Activated naive CD8-positive, alpha-beta T cell treated with anti-CD3 and anti-CD28 coated beads, Interleukin-2, amount 50 U/mL, for 24 hours (primary cell): ENCODE measurements at regions not wholly inside any gene's neighbourhood (a gene's known extent, or its start where the extent isn't known, plus 50 kb on each side); places are given as distances from the start of the nearest gene placed in this dataset.
"Not testable (repeated sequence)": the region's sequence is repeated elsewhere in the genome, so short reads cannot be mapped to it uniquely, and the experiment has no call there.

Experiments used
- ATAC-seq: fragments of 150-1000 bp; cut with Tn5 transposase; one replicate; pipeline ENCODE4 v1.10.0; 2021
- DNase-seq: peaks from one replicate; pipeline ENCODE4 v3.0.0; 2021
- H3K27ac Mint-ChIP-seq: one replicate; pipeline ENCODE4 v1.8.0; 2021; ENCODE audit warnings: mild to moderate bottlenecking, mixed read lengths
- H3K27me3 Mint-ChIP-seq: one replicate; pipeline ENCODE4 v1.8.0; 2021; ENCODE audit warnings: mixed read lengths
- H3K36me3 Mint-ChIP-seq: one replicate; pipeline ENCODE4 v1.8.0; 2021; ENCODE audit warnings: low read depth, mixed read lengths
- H3K4me1 Mint-ChIP-seq: one replicate; pipeline ENCODE4 v1.8.0; 2021; ENCODE audit warnings: mixed read lengths
- H3K4me3 Mint-ChIP-seq: one replicate; pipeline ENCODE4 v1.8.0; 2021; ENCODE audit warnings: mild to moderate bottlenecking, moderate library complexity, mixed read lengths
- H3K9me3 Mint-ChIP-seq: one replicate; pipeline ENCODE4 v1.8.0; 2021; ENCODE audit warnings: mixed read lengths

DNA sequence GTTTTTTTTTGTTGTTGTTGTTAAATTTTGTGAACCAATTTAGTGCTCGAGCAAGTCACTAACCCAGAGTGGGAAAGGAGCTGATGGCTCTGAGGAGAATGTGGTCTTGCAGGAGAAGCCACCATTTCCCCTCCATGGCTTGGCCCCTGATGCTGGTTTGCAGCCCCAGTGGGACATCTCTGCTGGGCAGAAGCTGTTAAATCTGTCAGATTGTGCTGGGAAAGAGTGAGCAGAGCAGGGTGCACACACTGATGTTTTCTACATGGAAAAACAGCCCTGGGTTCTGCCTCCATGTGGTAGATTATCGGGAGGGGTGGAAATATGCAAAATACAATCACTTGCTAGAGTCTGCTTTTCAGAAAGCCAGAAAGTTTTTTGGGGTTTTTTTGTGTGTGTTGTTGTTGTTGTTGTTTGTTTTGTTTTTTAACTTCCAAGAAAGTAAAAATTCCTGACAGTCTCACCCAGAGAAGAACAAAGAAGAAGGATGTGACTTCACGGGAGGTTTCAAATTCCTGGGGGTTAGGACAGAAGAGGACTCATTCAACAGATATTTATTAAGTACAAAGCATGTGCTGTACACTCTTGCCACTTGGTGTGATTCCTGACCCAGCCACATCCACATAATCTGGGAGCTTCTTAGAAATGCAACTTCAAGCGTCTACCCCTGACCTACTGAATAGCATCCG is 133.7 kb downstream of the FOXB1 start:
- H3K9me3 Mint-ChIP-seq: no peaks in the 10 kb centered on the region
- peaks cover 21% of the 10 kb centered on the region for H3K27me3 Mint-ChIP-seq
- H3K4me3 Mint-ChIP-seq: no peak overlapping the region
- DNase-seq: no peak
- no peaks in the 10 kb centered on the region for H3K36me3 Mint-ChIP-seq
- H3K4me1 Mint-ChIP-seq: no peaks in the 10 kb centered on the region
- no peak for ATAC-seq
- no peak overlapping the region for H3K27ac Mint-ChIP-seq

DNA sequence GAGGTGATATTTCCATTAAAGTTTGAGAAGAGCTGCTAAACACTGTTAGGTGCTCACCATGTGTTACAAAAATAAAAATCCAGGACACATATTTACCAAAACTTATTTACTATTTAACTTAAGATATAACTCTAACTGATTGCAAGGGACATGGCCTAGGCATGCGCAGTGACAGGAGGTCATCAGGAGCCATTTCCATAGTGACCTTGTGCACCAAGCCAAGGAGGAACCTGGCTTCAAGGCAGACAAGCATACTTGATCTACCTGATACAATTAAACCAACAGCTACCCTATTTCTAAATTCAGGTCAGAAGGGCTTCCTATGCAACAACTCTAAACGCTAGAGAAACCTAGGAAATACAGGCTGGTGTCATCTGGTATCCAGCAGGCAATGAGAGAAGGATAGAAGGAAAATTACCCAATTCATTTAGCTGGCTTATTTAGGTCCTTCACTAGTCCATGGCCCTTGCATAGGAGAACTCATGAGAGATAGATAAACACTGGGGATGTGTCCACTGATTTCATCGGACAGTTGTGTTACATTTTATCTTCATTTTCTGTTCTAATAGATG is 134.4 kb downstream of the FOXB1 start:
- Mint-ChIP-seq H3K27ac (no peak overlapping the region), H3K27me3 (peaks cover 21% of the 10 kb centered on the region), H3K36me3 (no peaks in the 10 kb centered on the region), H3K9me3 (no peaks in the 10 kb centered on the region), H3K4me1 (no peaks in the 10 kb centered on the region), H3K4me3 (no peak overlapping the region)
- no peak for DNase-seq
- ATAC-seq: no peak

DNA sequence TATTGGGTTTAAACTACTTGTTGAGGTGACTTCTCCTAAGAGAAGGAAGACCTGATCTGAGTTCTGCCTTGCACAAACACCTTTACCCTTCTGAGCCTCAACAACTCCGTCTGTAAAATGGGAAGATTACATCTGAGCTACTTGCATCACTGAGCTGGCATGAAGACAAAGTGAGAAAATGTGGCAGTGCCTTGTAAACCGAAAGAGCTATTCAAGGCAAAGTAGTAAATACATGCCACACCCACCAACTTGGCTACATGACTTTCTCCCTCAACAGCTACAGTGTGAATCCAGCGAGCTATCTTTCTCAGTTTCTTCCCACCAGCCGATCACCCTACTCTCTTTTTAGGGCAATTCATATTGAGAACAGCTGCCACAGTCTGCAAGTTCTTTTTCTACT is 148.3 kb downstream of the FOXB1 start:
- H3K36me3 Mint-ChIP-seq: no peaks in the 10 kb centered on the region
- no peak for DNase-seq
- H3K27ac Mint-ChIP-seq: no peak overlapping the region
- H3K9me3 Mint-ChIP-seq: no peaks in the 10 kb centered on the region
- H3K4me1 Mint-ChIP-seq: peaks cover 5% of the 10 kb centered on the region
- H3K27me3 Mint-ChIP-seq: peaks cover 37% of the 10 kb centered on the region
- no peak for ATAC-seq
- no peak overlapping the region for H3K4me3 Mint-ChIP-seq

DNA sequence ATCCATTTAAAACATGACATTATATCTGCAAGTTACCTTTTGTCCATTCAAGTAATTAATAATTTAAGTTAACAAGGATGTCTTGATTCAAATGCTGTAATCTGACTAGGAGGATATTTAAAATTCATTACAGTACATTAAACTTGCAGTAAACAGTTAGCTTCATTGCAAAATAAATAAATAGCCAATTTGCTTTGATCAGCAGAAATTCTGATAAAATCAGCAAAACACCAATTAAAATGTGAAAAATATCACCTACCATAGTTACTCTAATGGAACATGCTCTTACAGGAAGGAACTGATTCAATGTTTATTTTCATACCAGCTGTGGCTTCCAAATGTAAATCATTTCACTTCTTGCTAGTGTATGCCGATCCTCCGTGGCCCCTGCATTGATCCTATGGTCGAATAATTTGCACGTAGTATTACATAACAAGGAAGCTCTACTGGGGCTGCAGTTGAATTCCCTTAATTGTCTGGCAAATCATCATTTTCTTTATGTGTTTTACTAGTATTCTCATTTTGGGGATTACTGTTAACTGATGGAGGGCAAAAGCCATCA is 150.7 kb downstream of the FOXB1 start:
- Mint-ChIP-seq H3K27ac (no peak overlapping the region), H3K4me3 (no peak overlapping the region), H3K36me3 (no peaks in the 10 kb centered on the region), H3K4me1 (peaks cover 5% of the 10 kb centered on the region), H3K27me3 (peaks cover 30% of the 10 kb centered on the region), H3K9me3 (no peaks in the 10 kb centered on the region)
- no peak for DNase-seq
- no peak for ATAC-seq

DNA sequence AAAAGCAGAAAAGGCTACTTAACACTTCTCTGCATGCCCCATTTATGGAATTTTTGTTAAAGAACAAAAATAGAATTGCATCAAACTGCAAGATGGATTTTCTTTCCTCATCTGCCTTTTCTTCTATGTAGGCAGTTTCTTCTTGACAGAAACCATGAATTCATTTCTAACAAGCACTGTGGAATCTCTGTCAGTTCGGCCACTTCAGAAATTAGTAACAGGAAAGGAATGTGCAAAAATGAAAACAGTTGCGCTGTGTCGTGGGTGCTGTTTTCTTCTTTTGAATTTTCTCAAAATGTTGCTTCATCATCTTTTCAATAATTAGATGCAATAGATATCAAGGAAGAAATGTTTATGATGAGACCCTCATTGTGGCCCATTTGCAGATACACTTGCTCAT is 151.6 kb downstream of the FOXB1 start:
- DNase-seq (no peak), ATAC-seq (no peak)
- peaks cover 5% of the 10 kb centered on the region for H3K4me1 Mint-ChIP-seq
- no peaks in the 10 kb centered on the region for H3K36me3 Mint-ChIP-seq
- no peak overlapping the region for H3K27ac Mint-ChIP-seq
- H3K9me3 Mint-ChIP-seq: no peaks in the 10 kb centered on the region
- H3K4me3 Mint-ChIP-seq: no peak overlapping the region
- H3K27me3 Mint-ChIP-seq: peaks cover 29% of the 10 kb centered on the region

DNA sequence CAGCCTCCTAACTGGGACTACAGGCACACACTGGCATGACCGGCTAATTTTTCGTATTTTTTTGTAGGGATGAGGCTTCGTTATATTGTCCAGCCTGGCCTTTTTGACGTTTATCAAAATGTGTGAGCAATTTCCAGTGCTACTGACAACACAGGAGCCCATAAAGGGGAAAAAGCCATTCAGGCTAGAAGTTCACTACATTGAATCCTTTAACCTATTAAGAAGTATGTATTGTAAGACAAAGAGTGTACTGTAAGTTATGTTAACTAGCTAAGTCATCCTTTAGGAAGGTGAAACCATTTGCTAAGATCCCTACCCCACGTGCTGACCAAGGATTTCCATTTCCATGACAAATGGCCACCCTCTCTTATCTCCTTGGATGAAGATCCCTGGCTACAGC is 156.8 kb downstream of the FOXB1 start:
- Mint-ChIP-seq H3K36me3 (no peaks in the 10 kb centered on the region), H3K4me1 (no peaks in the 10 kb centered on the region), H3K9me3 (peaks cover 4% of the 10 kb centered on the region), H3K27me3 (peaks cover 10% of the 10 kb centered on the region), H3K4me3 (no peak overlapping the region), H3K27ac (no peak overlapping the region)
- no peak for ATAC-seq
- no peak for DNase-seq

DNA sequence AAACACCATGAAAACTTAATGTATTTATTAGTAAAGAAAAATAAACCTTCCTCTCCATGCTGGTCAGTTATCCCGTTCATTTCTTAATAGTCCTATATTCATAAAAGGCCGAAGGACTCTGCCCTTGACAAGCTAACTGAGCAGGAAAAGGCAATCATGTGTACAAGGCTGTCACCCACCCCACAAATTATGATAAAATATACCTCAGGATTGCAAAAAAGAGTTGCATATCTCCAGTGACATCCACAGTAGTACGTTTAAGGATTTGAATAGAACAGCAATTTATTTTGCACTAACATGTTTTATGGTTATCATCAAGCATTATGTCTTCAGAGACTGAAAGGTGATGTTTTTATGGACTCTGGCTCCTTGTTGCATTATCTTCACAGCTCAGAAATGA is 157.6 kb downstream of the FOXB1 start:
- ATAC-seq (no peak), DNase-seq (no peak)
- Mint-ChIP-seq H3K36me3 (no peaks in the 10 kb centered on the region), H3K9me3 (peaks cover 4% of the 10 kb centered on the region), H3K4me1 (no peaks in the 10 kb centered on the region), H3K4me3 (no peak overlapping the region), H3K27ac (no peak overlapping the region), H3K27me3 (peaks cover 6% of the 10 kb centered on the region)

DNA sequence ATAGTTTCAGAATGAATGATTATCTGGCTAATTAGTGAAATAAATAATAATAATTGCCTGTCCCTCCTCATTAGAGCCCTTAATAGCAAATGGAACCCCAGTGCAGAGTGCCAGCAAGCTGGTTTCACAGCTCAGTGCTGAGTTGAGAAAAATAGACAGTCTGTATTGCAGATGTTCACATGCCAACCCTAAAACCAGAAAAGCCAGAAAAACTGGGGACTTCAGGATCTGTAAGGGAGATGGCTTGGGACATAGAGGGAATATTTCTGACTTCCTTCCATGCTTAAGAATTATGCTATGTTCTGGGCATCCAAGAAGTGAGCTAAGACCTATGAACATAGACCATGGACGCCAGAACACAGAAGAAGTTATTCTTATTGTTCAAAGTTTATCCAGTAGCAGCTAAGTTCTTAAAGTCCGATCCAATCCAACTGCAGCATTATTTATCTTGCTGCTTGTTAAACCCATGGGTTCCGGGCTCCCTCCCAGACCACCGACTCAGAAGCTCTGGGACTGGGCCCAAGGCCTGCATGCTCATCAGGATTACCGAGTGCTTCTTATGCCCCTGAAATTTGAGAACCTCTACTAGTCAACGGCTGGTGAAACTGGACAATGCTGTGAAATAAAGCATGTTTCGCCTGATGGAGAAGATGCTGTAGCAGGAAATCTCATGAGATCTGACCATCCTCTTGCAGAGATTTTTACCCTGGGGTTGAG is 158.3 kb downstream of the FOXB1 start:
- no peak for ATAC-seq
- H3K36me3 Mint-ChIP-seq: no peaks in the 10 kb centered on the region
- no peak for DNase-seq

DNA sequence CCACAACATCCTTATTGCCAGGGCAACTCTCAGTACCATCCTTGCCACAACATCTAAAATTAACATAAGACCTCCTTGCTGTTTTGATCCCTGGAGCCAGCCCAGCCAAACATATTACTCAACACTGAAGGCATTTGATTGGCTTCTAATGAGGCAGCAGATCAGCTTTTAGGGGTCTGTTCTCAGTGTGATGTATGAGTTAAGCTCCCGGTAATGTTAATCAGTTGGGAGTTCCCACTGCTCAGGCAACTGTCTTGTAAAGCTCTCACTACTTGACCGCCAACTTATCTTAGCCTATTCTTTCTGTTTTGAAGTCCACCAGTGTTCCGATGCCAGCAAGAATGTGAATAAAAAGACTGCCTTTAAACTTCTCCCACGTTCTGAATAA is 158.9 kb downstream of the FOXB1 start:
- H3K9me3 Mint-ChIP-seq: peaks cover 4% of the 10 kb centered on the region
- H3K36me3 Mint-ChIP-seq: no peaks in the 10 kb centered on the region
- peaks cover 4% of the 10 kb centered on the region for H3K27me3 Mint-ChIP-seq
- DNase-seq (no peak), ATAC-seq (no peak)
- H3K27ac Mint-ChIP-seq: no peak overlapping the region
- H3K4me3 Mint-ChIP-seq: no peak overlapping the region
- no peaks in the 10 kb centered on the region for H3K4me1 Mint-ChIP-seq

More for the DNA sequence above, 158.3 kb downstream of the FOXB1 start:
- Mint-ChIP-seq H3K9me3 (peaks cover 4% of the 10 kb centered on the region), H3K27ac (no peak overlapping the region), H3K27me3 (peaks cover 4% of the 10 kb centered on the region), H3K4me3 (no peak overlapping the region), H3K4me1 (no peaks in the 10 kb centered on the region)

DNA sequence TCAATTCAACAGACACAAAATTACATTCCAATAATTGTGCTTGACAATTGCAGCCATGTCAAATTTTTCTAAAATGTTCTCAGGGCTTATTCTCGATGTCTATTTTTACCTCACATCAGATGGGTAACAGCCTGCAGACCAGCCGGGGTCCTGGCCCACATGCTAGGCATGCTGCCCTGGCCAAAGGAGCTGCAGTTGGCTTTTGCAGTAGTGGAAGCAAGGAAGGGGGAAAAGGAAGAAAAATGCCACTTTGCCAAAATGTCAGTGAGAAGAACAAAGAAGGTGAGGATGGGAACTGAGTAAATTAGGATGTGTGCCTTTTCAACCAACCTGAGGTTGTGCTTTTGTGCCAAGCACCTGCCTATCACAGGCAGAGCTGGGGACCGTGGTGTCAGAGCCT is 161.0 kb downstream of the FOXB1 start:
- no peaks in the 10 kb centered on the region for H3K4me1 Mint-ChIP-seq
- H3K36me3 Mint-ChIP-seq: no peaks in the 10 kb centered on the region
- no peak overlapping the region for H3K27ac Mint-ChIP-seq
- no peak for DNase-seq
- H3K27me3 Mint-ChIP-seq: peaks cover 2% of the 10 kb centered on the region
- no peak overlapping the region for H3K4me3 Mint-ChIP-seq
- H3K9me3 Mint-ChIP-seq: peaks cover 4% of the 10 kb centered on the region
- no peak for ATAC-seq

DNA sequence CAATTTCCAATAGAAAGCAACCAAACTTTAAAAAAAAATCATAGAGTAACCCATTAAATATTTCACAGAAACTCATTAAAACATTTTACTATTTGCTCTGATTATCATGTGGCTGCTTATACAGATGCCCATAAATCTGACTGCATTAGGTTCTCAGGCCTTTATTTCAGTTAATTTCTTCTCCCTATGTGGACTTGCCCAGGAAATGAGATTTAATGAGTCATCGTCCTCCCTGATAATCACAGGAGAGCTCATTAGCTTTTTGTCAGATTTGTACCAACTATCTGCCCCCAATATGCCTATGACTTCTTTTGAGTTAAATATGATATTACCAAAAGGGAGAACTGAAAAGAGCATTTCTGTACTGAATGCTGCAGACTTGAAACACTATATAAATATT is 168.0 kb downstream of the FOXB1 start:
- ATAC-seq (no peak), DNase-seq (no peak)
- Mint-ChIP-seq H3K36me3 (no peaks in the 10 kb centered on the region), H3K9me3 (no peaks in the 10 kb centered on the region), H3K27ac (no peak overlapping the region), H3K4me3 (no peak overlapping the region), H3K4me1 (no peaks in the 10 kb centered on the region), H3K27me3 (peaks cover 3% of the 10 kb centered on the region)

DNA sequence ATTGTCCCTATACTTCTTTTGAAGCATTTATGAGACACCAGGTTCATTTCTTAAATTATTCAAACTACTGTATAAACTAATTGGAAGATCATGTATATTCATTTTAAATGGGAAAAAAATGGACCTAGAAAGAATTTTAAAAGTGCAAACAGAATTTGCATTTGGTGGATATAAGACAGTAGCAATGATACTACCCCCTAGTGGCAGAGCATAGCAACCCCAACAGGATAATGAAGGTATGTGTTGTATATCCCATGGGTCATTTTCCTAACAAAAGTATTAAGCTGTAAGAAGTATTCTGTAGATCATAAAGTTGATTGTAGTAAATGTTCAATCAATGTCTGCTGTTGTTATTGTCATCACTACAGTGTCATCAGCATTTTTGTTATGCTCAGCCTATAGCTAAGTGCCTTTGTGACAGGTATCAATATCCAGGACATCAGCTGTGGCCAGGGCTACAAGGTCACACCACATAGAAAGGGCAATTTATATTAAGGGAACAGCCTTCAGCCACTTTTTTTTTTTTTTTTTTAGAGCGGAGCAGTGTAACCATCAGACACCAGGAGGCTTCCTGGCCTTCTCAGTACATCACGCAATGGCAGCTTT is 175.8 kb downstream of the FOXB1 start:
- Mint-ChIP-seq H3K27me3 (peaks cover 11% of the 10 kb centered on the region), H3K36me3 (no peaks in the 10 kb centered on the region), H3K9me3 (no peaks in the 10 kb centered on the region), H3K27ac (no peak overlapping the region), H3K4me1 (no peaks in the 10 kb centered on the region), H3K4me3 (no peak overlapping the region)
- ATAC-seq (no peak), DNase-seq (peak; percentile 4)

DNA sequence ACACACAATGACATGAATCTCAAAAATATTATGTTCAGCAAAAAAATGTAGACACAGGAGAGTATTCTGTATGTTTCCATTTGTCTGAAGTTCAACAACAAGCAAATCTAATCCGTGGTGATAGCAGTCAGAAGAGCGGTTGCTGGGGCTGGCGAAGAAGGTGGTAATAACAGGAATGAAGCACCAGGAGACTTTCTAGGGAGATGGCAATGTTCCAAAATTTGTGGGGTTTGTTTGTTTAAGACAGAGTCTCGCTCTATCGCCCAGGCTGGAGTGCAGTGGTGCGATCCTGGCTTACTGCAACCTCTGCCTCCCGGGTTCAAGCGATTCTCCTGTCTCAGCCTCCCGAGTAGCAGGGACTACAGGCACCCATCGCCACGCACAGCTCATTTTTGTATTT is 177.8 kb downstream of the FOXB1 start:
- not testable (repeated sequence) for DNase-seq, H3K4me3 Mint-ChIP-seq, H3K9me3 Mint-ChIP-seq, H3K4me1 Mint-ChIP-seq, H3K36me3 Mint-ChIP-seq, H3K27ac Mint-ChIP-seq, ATAC-seq
- H3K27me3 Mint-ChIP-seq: peaks cover 13% of the 10 kb centered on the region

DNA sequence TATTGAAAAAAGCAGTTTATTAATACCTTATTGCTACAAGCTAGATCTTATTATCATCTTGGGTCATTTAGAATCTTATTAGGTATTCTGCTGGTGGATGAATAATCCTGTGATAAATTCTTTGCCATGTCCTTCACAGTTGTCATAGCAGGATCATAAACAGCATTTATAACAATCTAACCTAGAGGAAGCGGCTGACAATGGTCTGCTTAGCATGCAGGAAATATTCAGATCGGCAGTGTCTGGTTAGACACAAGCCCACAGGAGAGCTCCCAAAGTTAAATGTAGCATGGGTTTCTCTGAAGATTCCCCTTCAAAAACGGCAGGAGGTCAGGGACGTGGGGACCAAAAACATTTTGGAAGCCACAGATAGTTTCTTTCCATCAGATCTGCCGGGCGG is 179.3 kb downstream of the FOXB1 start:
- ATAC-seq: no peak
- H3K27me3 Mint-ChIP-seq: peaks cover 16% of the 10 kb centered on the region

DNA sequence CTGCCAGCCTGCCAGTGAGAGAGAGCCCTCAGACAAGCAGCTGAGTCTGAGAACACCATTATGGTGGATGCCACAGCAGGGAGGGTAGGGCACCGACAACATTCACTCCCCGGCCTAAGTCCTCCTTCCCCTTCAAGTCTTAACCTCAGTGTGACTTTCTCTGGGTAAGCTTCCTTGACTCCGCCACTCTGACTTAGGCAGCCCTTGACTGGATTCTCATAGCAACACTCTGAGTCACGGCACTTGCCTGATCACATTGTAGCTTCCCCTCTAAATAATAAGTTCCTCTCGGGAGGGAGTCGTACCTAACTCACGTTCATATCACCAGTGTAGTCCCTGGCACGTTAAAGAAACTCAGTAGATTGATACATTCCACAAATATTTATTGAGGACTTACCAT is 180.5 kb downstream of the FOXB1 start:
- ATAC-seq (no peak), DNase-seq (no peak)
- Mint-ChIP-seq H3K4me3 (no peak overlapping the region), H3K27me3 (peaks cover 16% of the 10 kb centered on the region), H3K27ac (no peak overlapping the region), H3K9me3 (no peaks in the 10 kb centered on the region), H3K36me3 (no peaks in the 10 kb centered on the region), H3K4me1 (no peaks in the 10 kb centered on the region)

More for the DNA sequence above, 179.3 kb downstream of the FOXB1 start:
- H3K9me3 Mint-ChIP-seq: no peaks in the 10 kb centered on the region
- H3K4me1 Mint-ChIP-seq: no peaks in the 10 kb centered on the region
- H3K36me3 Mint-ChIP-seq: no peaks in the 10 kb centered on the region
- no peak overlapping the region for H3K27ac Mint-ChIP-seq
- no peak overlapping the region for H3K4me3 Mint-ChIP-seq
- no peak for DNase-seq
